Spinal cord (tissue), 9 donors: ENCODE measurements at regions not wholly inside any gene's neighbourhood (a gene's known extent, or its start where the extent isn't known, plus 50 kb on each side); places are given as distances from the start of the nearest gene placed in this dataset.

Experiments
- DNase-seq, 6 donors: peaks; one replicate each; pipeline versions ENCODE4 v3.0.0 to v3.0.0-alpha.2; 2013 to 2015; ENCODE audit warnings: low spot score in 6 of 6, low read depth in 4 of 6
- H3K27ac ChIP-seq: one replicate; pipeline ENCODE4 v1.5.1; 2013; ENCODE audit warnings: low read depth, low read length, control low read depth
- H3K27me3 ChIP-seq: one replicate; pipeline ENCODE4 v1.6.1; 2013; ENCODE audit warnings: low read length; ENCODE audit not compliant: control insufficient read depth, insufficient read depth
- H3K36me3 ChIP-seq: one replicate; pipeline ENCODE4 v1.6.1; 2013; ENCODE audit warnings: low read length; ENCODE audit not compliant: control insufficient read depth, insufficient read depth
- H3K4me1 ChIP-seq: one replicate; pipeline ENCODE4 v1.6.1; 2013; ENCODE audit warnings: low read length; ENCODE audit not compliant: control insufficient read depth, insufficient read depth
- H3K4me3 ChIP-seq: one replicate; pipeline ENCODE4 v1.5.1; 2013; ENCODE audit warnings: low read depth, low read length, control low read depth
- H3K9me3 ChIP-seq: one replicate; pipeline ENCODE4 v1.6.1; 2013; ENCODE audit warnings: low read length; ENCODE audit not compliant: control insufficient read depth, insufficient read depth
- WGBS: methylation state at CpG from one replicate; pipeline ENCODE4 v1.1.5; 2013; ENCODE audit warnings: missing lambda C conversion rate; ENCODE audit not compliant: insufficient coverage; 5-methylcytosine and 5-hydroxymethylcytosine counted together
- donor health status: healthy.

DNA sequence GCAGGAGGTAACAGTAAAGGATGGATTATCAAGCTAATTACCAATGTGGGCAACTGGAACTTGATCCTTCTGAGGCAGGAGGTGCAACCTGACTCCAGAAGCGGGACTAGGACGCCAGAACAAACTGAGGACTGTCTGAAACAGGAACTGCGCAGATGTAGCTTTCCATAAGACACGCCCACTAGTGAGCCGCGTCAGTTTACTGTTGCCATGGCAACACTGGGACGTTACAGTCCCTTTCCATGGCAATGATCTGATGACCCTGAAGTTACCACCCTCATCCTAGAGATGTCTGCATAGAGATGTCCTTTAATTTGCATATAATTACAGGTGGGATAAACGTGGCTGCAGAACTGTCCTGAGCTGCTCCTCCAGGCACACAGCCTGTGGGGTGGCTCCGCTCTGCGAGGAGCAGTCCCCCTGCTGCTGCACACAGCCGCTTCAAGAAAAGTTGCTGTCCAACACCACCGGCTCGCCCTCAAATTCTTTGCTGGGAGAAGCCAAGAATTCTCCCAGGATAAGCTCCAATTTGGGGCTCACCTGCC is 816.6 kb downstream of the UQCRFS1 start:
- Histone ChIP-seq H3K36me3 (no peaks in the 10 kb centered on the region), H3K4me3 (no peak overlapping the region), H3K9me3 (no peaks in the 10 kb centered on the region), H3K27ac (no peak overlapping the region), H3K27me3 (no peaks in the 10 kb centered on the region), H3K4me1 (peaks cover 4% of the 10 kb centered on the region)
- WGBS: 62% methylated on average over 9 of the region's 13 CpGs
- DNase-seq: peak in 1 of 6 donors; percentile 61

DNA sequence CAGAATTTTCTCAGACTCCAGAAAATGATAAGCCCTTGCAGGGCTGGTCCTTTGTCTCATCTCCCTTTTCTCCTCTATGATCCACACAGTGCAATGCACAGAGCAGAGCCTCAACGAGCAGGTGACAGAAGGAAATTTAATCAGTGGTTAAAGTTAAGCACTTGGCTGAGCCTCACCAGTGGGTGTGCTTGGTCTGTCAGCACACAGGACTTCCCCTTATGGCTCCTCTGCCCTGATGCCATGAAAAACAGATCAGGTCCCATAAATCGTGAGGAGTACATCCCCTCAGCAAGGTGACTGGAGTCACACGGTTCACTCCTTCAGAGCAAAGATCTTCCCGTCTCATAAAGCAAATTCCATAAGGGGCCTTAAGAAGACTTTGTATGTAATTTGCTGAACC is 818.2 kb downstream of the UQCRFS1 start:
- Histone ChIP-seq H3K9me3 (no peaks in the 10 kb centered on the region), H3K36me3 (no peaks in the 10 kb centered on the region), H3K27ac (no peak overlapping the region), H3K4me1 (no peaks in the 10 kb centered on the region), H3K27me3 (no peaks in the 10 kb centered on the region), H3K4me3 (no peak overlapping the region)
- no peak for DNase-seq
- WGBS: no CpG with 5 or more reads among the region's 4 CpGs

DNA sequence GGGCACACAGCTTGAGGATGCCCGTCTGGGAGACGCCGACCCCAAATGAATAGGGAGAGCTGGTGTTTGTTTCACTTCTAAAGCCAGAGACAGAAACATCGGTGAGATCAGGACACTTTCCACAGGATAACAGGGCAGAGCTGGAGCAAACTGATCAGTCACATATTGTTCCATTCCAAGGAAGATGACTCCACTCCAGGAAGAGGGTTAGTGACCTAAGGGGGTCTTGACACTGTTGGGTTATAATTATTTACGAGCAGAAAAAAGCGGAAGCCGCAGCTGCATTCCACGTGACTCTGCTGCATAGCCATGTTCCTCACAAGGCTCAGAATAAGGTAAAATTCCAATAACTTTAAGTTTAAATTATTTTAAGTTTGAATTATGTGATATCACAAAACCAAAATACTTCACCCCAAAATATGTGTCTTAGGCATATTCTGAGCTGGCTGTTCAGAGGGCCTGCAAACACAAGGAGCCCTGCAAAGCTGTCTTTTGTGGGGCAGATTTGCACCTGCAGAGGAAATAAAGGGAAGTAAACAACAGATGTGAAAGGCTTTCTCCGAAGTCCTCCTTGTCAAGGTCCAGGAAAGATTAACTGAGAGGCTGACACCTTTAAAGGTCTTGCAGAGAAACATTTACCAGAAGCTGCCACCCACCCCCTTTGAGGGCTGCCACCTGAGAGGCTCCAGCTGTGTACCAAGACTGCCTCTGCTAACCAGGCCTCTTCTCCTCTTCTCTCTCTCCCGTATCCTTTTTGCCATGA is 819.2 kb downstream of the UQCRFS1 start:
- Histone ChIP-seq H3K4me1 (no peaks in the 10 kb centered on the region), H3K27me3 (no peaks in the 10 kb centered on the region), H3K36me3 (no peaks in the 10 kb centered on the region), H3K9me3 (no peaks in the 10 kb centered on the region), H3K4me3 (no peak overlapping the region), H3K27ac (no peak overlapping the region)
- 30% methylated on average over 8 of the region's 10 CpGs for WGBS
- DNase-seq: no peak

DNA sequence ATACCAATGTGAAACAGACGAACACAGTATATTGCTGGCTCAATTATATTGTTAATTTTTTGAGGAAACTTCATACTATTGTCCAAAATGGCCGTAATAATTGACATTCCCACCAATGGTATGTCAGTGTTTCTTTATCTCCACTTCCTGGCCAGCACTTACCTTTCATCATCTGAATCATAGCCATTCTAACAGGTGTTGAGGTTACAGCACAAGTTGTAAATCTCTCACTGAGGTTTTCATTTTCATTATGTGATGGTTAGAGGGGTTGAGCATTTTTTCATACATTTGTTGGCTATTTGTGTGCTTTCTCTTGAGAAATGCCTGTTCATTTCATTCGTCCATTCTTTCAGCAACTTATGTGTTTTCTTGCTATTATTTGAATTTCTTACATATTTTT is 824.0 kb downstream of the UQCRFS1 start:
- DNase-seq: no peak
- no CpG with 5 or more reads among the region's 3 CpGs for WGBS
- Histone ChIP-seq H3K27me3 (no peaks in the 10 kb centered on the region), H3K27ac (no peak overlapping the region), H3K36me3 (no peaks in the 10 kb centered on the region), H3K4me1 (no peaks in the 10 kb centered on the region), H3K4me3 (no peak overlapping the region), H3K9me3 (no peaks in the 10 kb centered on the region)

DNA sequence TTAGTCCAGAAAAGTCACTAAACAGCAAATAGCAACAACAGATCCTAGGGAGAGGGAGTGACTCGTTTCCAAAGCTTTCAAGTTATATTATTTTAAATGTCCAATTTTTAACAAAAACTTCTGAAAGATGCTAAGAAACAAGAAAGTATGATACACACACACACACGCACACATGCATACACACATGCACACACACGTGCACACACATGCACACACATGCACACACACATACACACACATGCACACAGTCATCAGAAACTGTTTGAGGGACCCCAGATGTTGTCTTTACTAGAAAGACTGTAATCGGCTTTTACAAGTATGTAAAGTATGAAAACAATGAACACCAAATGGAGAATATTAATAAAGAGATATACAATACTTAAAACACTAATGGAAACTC is 825.4 kb downstream of the UQCRFS1 start:
- DNase-seq: no peak
- Histone ChIP-seq H3K9me3 (no peaks in the 10 kb centered on the region), H3K4me3 (no peak overlapping the region), H3K36me3 (no peaks in the 10 kb centered on the region), H3K27me3 (no peaks in the 10 kb centered on the region), H3K4me1 (no peaks in the 10 kb centered on the region), H3K27ac (no peak overlapping the region)
- no CpG with 5 or more reads among the region's 4 CpGs for WGBS

DNA sequence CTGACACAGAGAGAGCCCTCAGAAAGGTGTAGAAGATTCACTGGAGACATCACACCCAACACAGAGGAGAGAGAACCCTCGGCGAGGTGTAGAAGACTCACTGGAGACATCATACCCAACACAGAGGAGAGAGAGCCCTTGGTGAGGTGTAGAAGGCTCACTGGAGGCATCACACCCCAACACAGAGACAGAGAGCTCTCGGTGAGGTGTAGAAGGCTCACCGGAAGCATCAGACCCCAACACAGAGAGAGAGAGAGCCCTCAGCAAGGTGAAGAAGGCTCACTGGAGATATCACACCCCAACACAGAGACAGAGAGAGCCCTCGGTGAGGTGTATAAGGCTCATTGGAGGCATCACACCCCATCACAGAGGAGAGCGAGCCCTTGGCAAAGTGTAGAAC is 826.5 kb downstream of the UQCRFS1 start:
- WGBS: 100% methylated on average over 1 of the region's 6 CpGs
- Histone ChIP-seq H3K27me3 (no peaks in the 10 kb centered on the region), H3K36me3 (no peaks in the 10 kb centered on the region), H3K27ac (no peak overlapping the region), H3K4me1 (no peaks in the 10 kb centered on the region), H3K9me3 (no peaks in the 10 kb centered on the region), H3K4me3 (no peak overlapping the region)
- no peak for DNase-seq

DNA sequence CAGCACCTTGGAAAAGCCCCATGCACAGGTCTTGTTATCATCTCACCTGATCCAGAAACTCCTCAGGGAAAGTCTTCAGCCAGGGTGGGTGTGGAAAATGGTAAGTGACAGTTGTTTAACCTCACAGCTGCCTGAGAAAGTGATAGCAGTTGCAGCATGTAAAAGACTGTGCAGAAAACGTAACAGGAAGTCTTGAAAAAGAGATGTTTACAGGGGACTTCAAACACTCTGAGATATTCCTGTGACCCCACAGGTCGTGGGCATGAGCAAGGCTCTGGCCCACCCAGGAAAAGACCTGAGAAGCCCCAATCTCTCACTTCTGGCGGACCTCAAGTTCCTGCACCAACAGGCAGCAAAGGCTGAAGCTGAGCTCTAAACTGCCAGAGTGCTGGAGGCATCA is 826.9 kb downstream of the UQCRFS1 start:
- 47% methylated on average over 2 of the region's 3 CpGs for WGBS
- no peak for DNase-seq
- H3K36me3 ChIP-seq: no peaks in the 10 kb centered on the region
- H3K27me3 ChIP-seq: no peaks in the 10 kb centered on the region
- no peaks in the 10 kb centered on the region for H3K9me3 ChIP-seq
- no peaks in the 10 kb centered on the region for H3K4me1 ChIP-seq
- no peak overlapping the region for H3K27ac ChIP-seq
- no peak overlapping the region for H3K4me3 ChIP-seq

DNA sequence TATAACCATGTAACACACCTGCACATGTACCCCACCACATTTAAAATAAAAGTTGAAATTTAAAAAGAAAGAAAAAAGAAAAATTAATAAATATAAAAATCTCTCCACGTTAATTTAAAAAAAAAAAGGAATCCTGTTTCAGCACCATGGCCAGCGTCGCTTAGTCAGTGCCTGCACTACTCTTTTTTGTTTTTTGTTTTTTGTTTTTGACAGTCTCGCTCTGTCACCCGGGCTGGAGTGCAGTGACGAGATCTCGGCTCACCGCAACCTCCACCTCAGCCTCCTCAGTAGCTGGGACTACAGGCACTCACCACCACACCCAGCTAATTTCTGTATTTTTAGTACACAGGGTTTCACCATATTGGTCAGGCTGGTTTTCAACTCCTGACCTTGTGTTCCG is 835.9 kb downstream of the UQCRFS1 start:
- no peak overlapping the region for H3K27ac ChIP-seq
- no peak overlapping the region for H3K4me3 ChIP-seq
- WGBS: 39% methylated on average over 5 of the region's 9 CpGs
- no peaks in the 10 kb centered on the region for H3K36me3 ChIP-seq
- H3K27me3 ChIP-seq: no peaks in the 10 kb centered on the region
- no peaks in the 10 kb centered on the region for H3K9me3 ChIP-seq
- no peak for DNase-seq
- H3K4me1 ChIP-seq: no peaks in the 10 kb centered on the region

DNA sequence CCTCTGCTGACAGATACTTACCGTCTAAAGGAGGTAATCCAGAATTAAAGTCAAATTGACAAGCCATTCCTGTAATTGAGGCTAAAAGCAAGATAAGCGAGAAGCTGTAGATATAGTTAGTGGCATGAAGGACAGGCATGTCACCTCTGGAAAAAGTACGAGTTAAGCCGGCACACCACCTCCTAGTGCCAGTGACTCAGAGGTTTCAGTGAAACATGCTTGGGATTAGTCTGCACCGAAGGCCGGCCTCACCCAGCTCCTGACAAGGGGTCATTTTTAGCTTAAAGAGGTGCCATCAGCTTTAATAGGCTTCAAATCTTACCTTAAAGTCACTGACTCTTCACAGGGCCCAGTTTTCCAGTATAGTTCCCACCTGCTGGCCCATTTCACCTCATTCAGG is 838.0 kb downstream of the UQCRFS1 start:
- H3K4me3 ChIP-seq: no peak overlapping the region
- H3K4me1 ChIP-seq: no peaks in the 10 kb centered on the region
- H3K27me3 ChIP-seq: no peaks in the 10 kb centered on the region
- H3K27ac ChIP-seq: no peak overlapping the region
- H3K9me3 ChIP-seq: no peaks in the 10 kb centered on the region
- WGBS: 86% methylated on average over 6 of the region's 6 CpGs
- H3K36me3 ChIP-seq: no peaks in the 10 kb centered on the region
- DNase-seq: no peak

DNA sequence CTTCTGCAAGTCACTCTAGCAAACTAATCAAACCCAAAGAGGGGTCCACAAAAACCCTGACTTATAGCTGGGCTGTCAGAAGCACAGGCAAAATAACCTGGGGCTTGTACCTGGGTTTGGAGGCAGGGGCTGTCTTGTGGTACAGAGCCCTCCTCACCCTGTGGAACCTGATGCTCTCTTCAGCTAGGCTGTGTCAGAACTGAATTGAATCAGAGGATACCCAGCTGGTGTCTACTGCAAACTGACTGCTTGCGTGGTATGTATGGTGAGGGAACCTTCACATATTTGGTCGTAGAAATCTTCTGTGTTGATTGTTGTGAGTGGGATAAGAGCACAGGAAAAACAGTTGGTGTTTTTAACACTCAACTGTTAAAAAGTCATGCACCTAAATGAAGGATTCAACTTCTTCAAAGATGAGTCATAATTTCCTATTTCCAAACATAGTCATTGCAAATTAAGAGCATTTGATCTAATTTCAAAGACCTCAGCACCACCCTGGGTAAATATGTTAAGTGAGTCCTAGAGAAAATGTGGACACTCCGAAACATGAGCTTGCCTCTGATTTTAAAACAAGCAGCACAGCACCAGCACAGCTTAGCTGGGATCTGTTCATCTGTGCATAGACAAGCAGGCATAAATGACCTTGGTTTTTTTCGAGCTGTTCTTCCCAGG is 840.2 kb downstream of the UQCRFS1 start:
- Histone ChIP-seq H3K4me3 (no peak overlapping the region), H3K9me3 (no peaks in the 10 kb centered on the region), H3K27me3 (no peaks in the 10 kb centered on the region), H3K36me3 (no peaks in the 10 kb centered on the region), H3K27ac (no peak overlapping the region), H3K4me1 (no peaks in the 10 kb centered on the region)
- no peak for DNase-seq
- WGBS: 83% methylated on average over 2 of the region's 4 CpGs
